Right lobe of liver (tissue), 6 donors: ENCODE measurements at regions not wholly inside any gene's neighbourhood (a gene's known extent, or its start where the extent isn't known, plus 50 kb on each side); places are given as distances from the start of the nearest gene placed in this dataset.

ENCODE experiments used
- ATAC-seq, 4 donors: fragments of 200-7000 bp; cut with Tn5 transposase; one replicate each; pipeline ENCODE4 v1.9.1; 2020; ENCODE audit warnings: mild to moderate bottlenecking in 4 of 4, moderate library complexity in 4 of 4
- DNase-seq, 3 donors: peaks; one replicate each; pipeline ENCODE4 v3.0.0-alpha.2; 2020
- H3K27ac ChIP-seq, 3 donors: fragments of 200-600 bp; one replicate each; pipeline ENCODE4 v1.8.0; 2022
- H3K27me3 ChIP-seq, 2 donors: fragments of 200-600 bp; one replicate each; pipeline ENCODE4 v1.8.0; 2022
- H3K36me3 ChIP-seq, 4 donors: fragments of 200-600 bp; sonication (generic) in 1 of 4; one replicate each; pipeline versions ENCODE4 v1.5.1 to v1.8.0; 2017 to 2022; ENCODE audit warnings: control low read depth in 1 of 4
- H3K4me1 ChIP-seq, 4 donors: fragments of 200-600 bp; sonication (generic) in 1 of 4; one replicate each; pipeline versions ENCODE4 v1.5.1 to v1.8.0; 2017 to 2022; ENCODE audit warnings: control low read depth in 1 of 4
- H3K4me3 ChIP-seq, 3 donors: fragments of 200-600 bp; one replicate each; pipeline ENCODE4 v1.8.0; 2022
- H3K9me3 ChIP-seq, 4 donors: fragments of 200-600 bp; sonication (generic) in 1 of 4; one replicate each; pipeline versions ENCODE4 v1.5.1 to v1.8.0; 2017 to 2022; ENCODE audit warnings: control low read depth in 1 of 4
- CTCF ChIP-seq, 4 donors: fragments of 200-600 bp in 3 of 4; fragments of 450-650 bp in 1 of 4; IDR thresholded peaks; one replicate each; pipeline versions ENCODE4 v1.5.1 to v1.8.0; 2016 to 2022; ENCODE audit warnings: antibody characterized with exemption in 4 of 4, mild to moderate bottlenecking in 2 of 4
- POLR2A ChIP-seq: fragments of 450-650 bp; IDR thresholded peaks from one replicate; pipeline ENCODE4 v1.6.1; 2017; ENCODE audit warnings: antibody characterized with exemption, mild to moderate bottlenecking
- WGBS: methylation state at CpG from one replicate; pipeline ENCODE4 v1.1.6; 2018; ENCODE audit warnings: low coverage, low lambda C conversion rate; ENCODE audit not compliant: insufficient coverage; ENCODE audit errors: missing lambda C conversion rate; 5-methylcytosine and 5-hydroxymethylcytosine counted together
- intact Hi-C, 2 donors: fragments of 100-400 bp; cut with DNase I; formaldehyde crosslinking; loops; one replicate each; pipeline versions ENCODE4 v1.11.2 to v1.14.1; 2022
- donor health status: DM: no; HTN: yes; CAD: no.
- donor health status: DM: no; HTN: no; CAD: no.
- donor health status: DM: no; HTN: no; CAD: no.
- donor health status: DM: no; HTN: yes; CAD: no.
- donor health status: DM: no; HTN: yes; CAD: no.

DNA sequence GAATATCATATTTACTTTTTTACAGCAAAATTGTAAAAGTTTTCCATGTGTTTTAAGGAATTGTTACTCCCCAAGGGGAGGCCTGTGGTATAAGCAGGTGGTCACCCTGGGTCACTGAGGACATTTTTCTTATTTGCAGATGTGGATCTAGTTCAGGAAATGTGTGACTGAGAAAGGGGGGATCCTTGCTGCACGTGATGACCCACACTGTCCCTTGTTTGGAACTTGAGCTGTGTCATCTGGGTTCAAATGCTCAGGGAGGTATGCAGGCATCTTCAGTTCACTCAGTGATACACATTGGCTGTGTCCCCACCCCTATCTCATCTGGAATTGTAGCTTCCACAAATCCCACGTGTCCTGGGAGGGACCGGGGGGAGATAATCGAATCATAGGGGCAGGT, 431.9 kb upstream of the CDH4 start:
- Histone ChIP-seq H3K27me3 (no peaks in the 10 kb centered on the region), H3K36me3 (no peaks in the 10 kb centered on the region), H3K4me3 (no peak overlapping the region), H3K27ac (no peak overlapping the region), H3K4me1 (no peaks in the 10 kb centered on the region), H3K9me3 (no peaks in the 10 kb centered on the region)
- no peak for DNase-seq
- TF ChIP-seq POLR2A (no peak), CTCF (IDR thresholded peaks at IDR 0.05) (no peak)
- intact Hi-C loops: no loop called here
- ATAC-seq: no peak
- 40% methylated on average over 4 of the region's 4 CpGs for WGBS

DNA sequence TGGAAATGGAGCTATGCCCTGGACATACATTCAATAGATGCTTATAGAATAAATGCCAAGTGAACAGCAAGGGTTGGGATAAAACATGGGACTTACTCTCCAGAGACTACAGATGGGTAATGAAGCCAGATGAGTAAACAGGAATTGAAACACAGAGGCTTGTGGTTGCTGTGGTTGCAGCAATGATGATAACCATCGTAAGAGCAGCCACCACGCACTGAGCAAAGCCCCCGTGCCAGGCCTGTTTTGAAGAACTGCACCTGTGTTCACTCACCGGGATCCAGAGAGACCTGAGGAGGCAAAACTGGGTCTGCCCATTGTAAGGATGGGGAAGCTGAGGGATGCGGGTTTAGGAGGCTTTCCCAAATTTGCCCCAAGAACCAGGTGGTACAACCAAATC, 431.1 kb upstream of the CDH4 start:
- H3K9me3 ChIP-seq: no peaks in the 10 kb centered on the region
- WGBS: 14% methylated on average over 5 of the region's 5 CpGs
- no peak overlapping the region for H3K27ac ChIP-seq
- H3K36me3 ChIP-seq: no peaks in the 10 kb centered on the region
- DNase-seq (no peak), ATAC-seq (no peak)
- intact Hi-C loops: no loop called here
- H3K4me1 ChIP-seq: no peaks in the 10 kb centered on the region
- no peaks in the 10 kb centered on the region for H3K27me3 ChIP-seq
- H3K4me3 ChIP-seq: no peak overlapping the region
- TF ChIP-seq CTCF (IDR thresholded peaks at IDR 0.05): no peak
- no peak for TF ChIP-seq POLR2A

DNA sequence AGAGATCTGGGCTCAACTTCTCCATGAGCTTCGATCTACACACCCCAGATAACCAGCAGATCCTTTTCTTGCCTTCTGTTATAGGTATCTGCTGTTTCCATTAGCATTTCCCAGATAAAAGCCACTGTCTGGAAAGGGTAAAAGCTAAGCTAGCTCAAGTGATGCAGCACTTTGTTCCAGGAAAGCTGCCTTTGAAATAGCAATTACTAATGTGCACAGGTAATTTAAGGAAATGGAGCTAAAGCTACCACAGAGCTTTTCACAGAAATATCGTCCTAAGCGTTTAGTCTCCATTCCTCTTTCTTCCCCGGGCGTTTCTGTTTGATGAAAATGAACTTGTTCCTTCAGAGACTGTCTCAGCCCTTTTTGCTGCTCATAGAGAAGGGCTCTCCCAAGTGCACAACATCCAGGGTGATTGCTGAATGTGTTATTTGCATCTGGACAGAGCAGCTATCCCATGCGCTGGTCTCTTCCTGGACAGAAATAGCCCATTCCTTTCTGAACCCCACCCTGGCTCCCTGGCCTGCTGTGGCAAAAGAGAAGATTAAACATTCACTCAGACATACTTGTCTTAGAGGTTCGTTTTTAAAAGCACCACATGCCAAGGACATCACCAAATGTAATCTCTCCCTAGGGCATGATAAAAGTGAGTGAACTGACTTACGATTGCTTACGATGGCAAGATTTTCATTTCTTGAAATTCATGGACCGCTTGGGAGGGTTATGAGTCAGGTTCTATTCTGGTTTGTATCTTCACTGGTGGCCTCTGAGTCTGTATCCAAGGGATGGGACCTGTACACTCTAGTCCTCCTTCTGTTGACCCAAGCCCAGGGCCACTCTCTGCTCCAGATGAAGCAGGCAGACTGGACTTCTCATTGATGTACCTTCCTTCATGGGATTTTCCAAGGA, 429.1 kb upstream of the CDH4 start:
- WGBS: 50% methylated on average over 10 of the region's 10 CpGs
- DNase-seq: no peak

GRCh38 chr20:60835876-60836275, 416.2 kb upstream of the CDH4 start:
- Histone ChIP-seq H3K27me3 (no peaks in the 10 kb centered on the region), H3K9me3 (no peaks in the 10 kb centered on the region), H3K27ac (no peak overlapping the region), H3K36me3 (no peaks in the 10 kb centered on the region), H3K4me3 (no peak overlapping the region), H3K4me1 (no peaks in the 10 kb centered on the region)
- 35% methylated on average over 2 of the region's 2 CpGs for WGBS
- ATAC-seq: no peak
- intact Hi-C loops: no loop called here
- TF ChIP-seq CTCF (IDR thresholded peaks at IDR 0.05): no peak
- no peak for TF ChIP-seq POLR2A
- DNase-seq: no peak

More for the DNA sequence above, 429.1 kb upstream of the CDH4 start:
- H3K4me1 ChIP-seq: no peaks in the 10 kb centered on the region
- intact Hi-C loops: no loop called here
- no peak for ATAC-seq
- H3K9me3 ChIP-seq: no peaks in the 10 kb centered on the region
- no peak overlapping the region for H3K4me3 ChIP-seq
- no peaks in the 10 kb centered on the region for H3K36me3 ChIP-seq
- H3K27me3 ChIP-seq: no peaks in the 10 kb centered on the region
- no peak for TF ChIP-seq CTCF (IDR thresholded peaks at IDR 0.05)
- no peak for TF ChIP-seq POLR2A
- H3K27ac ChIP-seq: no peak overlapping the region
